GM12874 (cell line): ENCODE measurements at regions not wholly inside any gene's neighbourhood (a gene's known extent, or its start where the extent isn't known, plus 50 kb on each side); places are given as distances from the start of the nearest gene placed in this dataset.

Experiments used
- TF ChIP-seq, protein P1 (sequence below): IDR thresholded peaks from 2 replicates; pipeline ENCODE4 v1.5.1; 2011; ENCODE audit warnings: low read depth, mild to moderate bottlenecking, control low read depth, low read length, moderate library complexity; ENCODE audit not compliant: insufficient read depth

DNA sequence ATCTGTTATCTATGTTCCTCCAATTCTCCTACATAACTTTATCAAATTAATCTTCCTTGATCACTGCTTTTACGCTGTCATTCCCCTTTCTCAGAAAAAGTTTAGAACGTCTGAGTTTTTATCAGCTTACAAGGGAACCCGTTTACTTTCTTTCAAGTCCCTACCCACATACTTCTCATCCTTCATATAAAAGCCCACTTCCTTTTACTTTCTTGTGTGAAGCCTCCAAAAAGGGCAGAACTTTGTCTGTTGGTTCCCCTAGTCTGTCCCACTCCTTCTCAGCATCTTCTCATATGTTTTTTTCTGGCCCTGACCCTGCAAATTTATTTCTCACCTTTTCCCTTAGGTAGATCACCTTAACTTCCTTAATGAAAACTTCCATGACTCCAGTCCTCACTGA is 106.1 kb downstream of the TFAP2B start:
- TF ChIP-seq, protein P1, sequence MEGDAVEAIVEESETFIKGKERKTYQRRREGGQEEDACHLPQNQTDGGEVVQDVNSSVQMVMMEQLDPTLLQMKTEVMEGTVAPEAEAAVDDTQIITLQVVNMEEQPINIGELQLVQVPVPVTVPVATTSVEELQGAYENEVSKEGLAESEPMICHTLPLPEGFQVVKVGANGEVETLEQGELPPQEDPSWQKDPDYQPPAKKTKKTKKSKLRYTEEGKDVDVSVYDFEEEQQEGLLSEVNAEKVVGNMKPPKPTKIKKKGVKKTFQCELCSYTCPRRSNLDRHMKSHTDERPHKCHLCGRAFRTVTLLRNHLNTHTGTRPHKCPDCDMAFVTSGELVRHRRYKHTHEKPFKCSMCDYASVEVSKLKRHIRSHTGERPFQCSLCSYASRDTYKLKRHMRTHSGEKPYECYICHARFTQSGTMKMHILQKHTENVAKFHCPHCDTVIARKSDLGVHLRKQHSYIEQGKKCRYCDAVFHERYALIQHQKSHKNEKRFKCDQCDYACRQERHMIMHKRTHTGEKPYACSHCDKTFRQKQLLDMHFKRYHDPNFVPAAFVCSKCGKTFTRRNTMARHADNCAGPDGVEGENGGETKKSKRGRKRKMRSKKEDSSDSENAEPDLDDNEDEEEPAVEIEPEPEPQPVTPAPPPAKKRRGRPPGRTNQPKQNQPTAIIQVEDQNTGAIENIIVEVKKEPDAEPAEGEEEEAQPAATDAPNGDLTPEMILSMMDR = no peak

DNA sequence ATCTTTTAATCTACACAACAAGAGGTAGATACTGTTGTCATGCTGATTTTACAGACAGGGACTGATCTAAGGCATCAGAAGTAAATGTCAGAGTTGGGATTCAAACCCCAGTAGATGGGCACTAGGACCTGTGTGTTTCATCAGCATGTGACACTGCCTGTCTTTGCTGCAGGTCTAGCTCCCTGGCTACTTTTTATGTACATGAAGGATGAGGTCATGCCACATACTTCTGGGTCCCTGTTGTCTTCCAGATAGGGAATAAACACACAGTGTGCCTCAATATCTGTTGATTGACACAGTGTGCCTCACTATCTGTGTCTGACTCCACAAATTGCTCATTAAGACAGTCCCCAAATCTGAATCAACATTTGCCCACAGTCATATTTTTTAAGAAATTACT is 106.9 kb downstream of the TFAP2B start:
- TF ChIP-seq, protein P1 = no peak

DNA sequence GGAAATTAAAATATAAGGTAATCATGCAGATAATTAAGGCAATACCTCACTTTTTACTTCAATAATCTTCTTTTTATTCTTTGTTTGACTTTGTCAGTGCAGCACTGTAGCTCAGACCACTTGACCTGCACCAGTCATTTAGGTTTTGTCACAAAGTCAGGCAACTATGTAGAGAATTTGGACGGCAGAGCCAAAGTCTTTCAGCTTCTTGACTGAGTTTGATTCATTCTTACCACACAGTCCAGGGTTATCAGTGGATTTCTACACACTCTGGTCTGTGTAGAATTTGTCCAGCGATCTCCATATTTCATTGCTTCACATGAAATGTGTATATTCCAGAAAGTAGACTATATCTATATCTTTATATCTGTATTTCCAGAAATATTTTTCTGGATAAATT is 107.3 kb downstream of the TFAP2B start:
- TF ChIP-seq, protein P1 = no peak

DNA sequence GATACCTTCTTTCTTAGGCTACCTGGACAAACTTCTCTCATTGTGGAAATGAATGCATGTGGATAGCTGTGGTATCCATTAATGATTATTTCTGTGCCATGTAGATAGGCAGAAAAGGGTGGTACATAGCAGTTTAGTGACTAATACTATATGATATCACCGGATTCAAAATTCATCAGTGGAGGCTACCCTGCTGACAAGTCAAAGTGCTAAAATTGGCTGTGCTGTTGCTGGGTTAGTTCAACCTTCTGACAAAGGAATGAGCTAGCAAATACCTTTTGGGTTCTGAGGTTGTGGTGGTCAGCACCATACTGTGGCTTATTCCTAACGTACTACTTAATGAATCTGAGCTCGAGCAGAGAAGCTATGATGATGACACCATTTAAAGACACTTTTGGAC is 109.1 kb downstream of the TFAP2B start:
- TF ChIP-seq, protein P1 = no peak

DNA sequence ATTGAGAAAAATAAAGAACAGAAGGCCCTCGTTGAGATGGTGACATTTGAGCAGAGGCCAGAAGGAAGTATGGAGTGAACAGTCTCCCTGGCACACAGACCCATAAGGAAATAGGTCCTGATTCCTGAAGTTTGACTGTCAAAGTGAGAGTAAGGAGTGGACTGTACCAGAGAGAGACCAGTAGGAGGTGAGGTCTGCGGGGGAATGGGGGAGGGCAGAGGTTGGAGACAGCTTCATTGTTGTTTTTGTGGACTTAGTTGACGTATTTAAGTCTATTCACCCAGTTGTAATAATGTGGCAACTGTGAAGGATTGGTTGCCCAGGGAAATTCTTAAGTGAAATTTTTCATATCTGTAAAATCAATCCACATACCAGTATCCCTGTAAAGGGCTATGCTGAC is 110.7 kb downstream of the TFAP2B start:
- TF ChIP-seq, protein P1 = no peak

DNA sequence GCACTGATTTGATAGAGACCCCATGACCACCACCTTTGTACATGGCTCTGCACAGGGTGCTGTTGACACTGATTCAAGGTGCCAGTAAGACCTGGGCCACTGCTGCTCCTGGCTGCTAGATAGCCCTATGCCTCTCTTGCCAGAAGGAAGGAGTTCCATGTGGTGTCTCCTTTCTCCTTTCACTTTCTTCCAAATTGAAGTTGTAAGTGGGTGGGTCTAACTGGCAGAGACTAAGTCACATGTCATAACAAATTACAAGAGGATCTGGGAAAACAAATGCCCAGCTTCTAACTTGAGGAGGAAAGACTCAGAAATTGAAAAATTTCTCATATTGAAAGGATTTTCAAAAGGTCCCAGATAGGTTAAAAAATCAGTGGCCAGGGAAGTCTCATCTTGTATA is 116.8 kb downstream of the TFAP2B start:
- TF ChIP-seq, protein P1 = no peak

DNA sequence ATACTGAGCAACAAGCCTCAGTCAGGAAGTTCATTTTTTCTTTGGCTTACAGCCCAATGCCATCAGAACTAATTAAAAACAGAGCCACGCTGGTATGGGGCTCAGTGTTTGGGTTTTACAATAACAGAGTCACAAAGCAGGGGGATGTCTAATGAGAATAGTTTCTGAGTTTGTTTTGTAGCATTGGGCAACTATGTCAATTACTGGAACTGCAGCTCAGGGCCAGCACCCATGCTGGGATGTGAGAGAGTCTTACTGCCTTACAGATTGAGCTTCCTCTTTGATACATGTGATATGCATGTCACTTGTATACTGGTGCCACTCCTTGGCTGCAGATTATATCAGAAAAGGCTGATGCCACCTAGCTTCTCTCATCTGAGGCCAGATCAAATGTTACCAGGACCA is 117.6 kb downstream of the TFAP2B start:
- TF ChIP-seq, protein P1 = no peak

DNA sequence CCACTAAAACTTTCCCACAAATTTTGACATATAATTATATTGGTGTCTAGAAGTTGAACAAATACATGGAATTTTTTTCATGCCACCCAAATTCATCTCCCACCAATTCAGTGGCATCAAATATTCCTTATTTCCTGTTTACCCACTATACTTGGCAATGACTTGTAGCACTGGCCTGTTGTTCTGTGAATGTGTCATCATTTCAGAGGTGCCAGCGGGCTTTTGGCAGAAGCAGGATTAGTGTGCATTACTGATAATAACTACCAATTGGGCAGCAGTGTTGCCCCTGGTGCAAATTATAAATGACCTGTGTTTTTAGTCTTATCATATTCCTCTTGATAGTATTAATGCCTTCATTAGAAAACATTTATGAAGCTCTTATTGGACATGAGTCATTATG is 121.3 kb downstream of the TFAP2B start:
- TF ChIP-seq, protein P1 = no peak
